Lower lobe of right lung (tissue), 2 donors: ENCODE measurements at regions not wholly inside any gene's neighbourhood (a gene's known extent, or its start where the extent isn't known, plus 50 kb on each side); places are given as distances from the start of the nearest gene placed in this dataset.

Experiments used
- ATAC-seq, 2 donors: fragments of 200-7000 bp; cut with Tn5 transposase; one replicate each; pipeline ENCODE4 v1.9.1; 2020 to 2022; ENCODE audit warnings: mild to moderate bottlenecking in 2 of 2, moderate library complexity in 2 of 2
- DNase-seq: peaks from one replicate; pipeline ENCODE4 v3.0.0-alpha.2; 2020
- H3K27ac ChIP-seq: fragments of 200-600 bp; one replicate; pipeline ENCODE4 v1.8.0; 2022
- H3K27me3 ChIP-seq: fragments of 200-600 bp; one replicate; pipeline ENCODE4 v1.8.0; 2022; ENCODE audit warnings: low read depth
- H3K36me3 ChIP-seq: fragments of 200-600 bp; one replicate; pipeline ENCODE4 v1.8.0; 2022; ENCODE audit warnings: mild to moderate bottlenecking
- H3K4me1 ChIP-seq: fragments of 200-600 bp; one replicate; pipeline ENCODE4 v1.8.0; 2022
- H3K4me3 ChIP-seq: fragments of 200-600 bp; one replicate; pipeline ENCODE4 v1.8.0; 2022; ENCODE audit warnings: mild to moderate bottlenecking
- H3K9me3 ChIP-seq: fragments of 200-600 bp; one replicate; pipeline ENCODE4 v1.8.0; 2022
- intact Hi-C: fragments of 100-400 bp; cut with DNase I; formaldehyde crosslinking; loops from one replicate; pipeline ENCODE4 v1.11.0; 2022
- TF ChIP-seq, protein P1 (sequence below): fragments of 200-600 bp; IDR thresholded peaks from one replicate; pipeline ENCODE4 v1.8.0; 2022; ENCODE audit warnings: antibody characterized with exemption, mild to moderate bottlenecking
- donor health status: DM: no; HTN: yes; CAD: no; lungs with severe emphysema.

GRCh38 chr5:172588380-172588779 is 52.7 kb upstream of the NEURL1B start:
- peaks cover 20% of the 10 kb centered on the region for H3K4me1 ChIP-seq
- ATAC-seq (no peak), DNase-seq (no peak)
- no peaks in the 10 kb centered on the region for H3K36me3 ChIP-seq
- intact Hi-C loops = no loop called here
- no peak overlapping the region for H3K27ac ChIP-seq
- no peak overlapping the region for H3K4me3 ChIP-seq
- no peaks in the 10 kb centered on the region for H3K27me3 ChIP-seq
- TF ChIP-seq, protein P1, sequence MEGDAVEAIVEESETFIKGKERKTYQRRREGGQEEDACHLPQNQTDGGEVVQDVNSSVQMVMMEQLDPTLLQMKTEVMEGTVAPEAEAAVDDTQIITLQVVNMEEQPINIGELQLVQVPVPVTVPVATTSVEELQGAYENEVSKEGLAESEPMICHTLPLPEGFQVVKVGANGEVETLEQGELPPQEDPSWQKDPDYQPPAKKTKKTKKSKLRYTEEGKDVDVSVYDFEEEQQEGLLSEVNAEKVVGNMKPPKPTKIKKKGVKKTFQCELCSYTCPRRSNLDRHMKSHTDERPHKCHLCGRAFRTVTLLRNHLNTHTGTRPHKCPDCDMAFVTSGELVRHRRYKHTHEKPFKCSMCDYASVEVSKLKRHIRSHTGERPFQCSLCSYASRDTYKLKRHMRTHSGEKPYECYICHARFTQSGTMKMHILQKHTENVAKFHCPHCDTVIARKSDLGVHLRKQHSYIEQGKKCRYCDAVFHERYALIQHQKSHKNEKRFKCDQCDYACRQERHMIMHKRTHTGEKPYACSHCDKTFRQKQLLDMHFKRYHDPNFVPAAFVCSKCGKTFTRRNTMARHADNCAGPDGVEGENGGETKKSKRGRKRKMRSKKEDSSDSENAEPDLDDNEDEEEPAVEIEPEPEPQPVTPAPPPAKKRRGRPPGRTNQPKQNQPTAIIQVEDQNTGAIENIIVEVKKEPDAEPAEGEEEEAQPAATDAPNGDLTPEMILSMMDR = no peak
- no peaks in the 10 kb centered on the region for H3K9me3 ChIP-seq

DNA sequence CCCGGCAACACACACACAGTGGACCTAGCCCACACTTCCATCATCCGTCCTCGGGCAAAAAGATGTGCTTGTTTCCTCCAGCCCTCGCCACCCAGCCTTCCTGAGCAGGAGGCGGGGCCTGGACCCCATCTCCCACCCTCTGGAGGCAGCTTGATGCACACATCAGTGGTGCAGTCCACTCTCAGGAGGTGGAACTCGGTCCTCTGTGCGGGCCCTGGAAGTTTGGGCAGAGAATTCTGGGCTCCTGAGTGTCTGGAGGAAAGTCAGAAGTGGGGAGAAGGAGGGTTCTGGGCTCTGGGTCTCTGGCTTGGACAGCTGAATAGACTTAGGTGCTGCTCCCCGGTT is 54.0 kb upstream of the NEURL1B start:
- intact Hi-C loops = no loop called here
- Histone ChIP-seq H3K27me3 (no peaks in the 10 kb centered on the region), H3K27ac (no peak overlapping the region), H3K9me3 (no peaks in the 10 kb centered on the region), H3K4me1 (peaks cover 29% of the 10 kb centered on the region), H3K36me3 (no peaks in the 10 kb centered on the region), H3K4me3 (no peak overlapping the region)
- TF ChIP-seq, protein P1 = no peak
- ATAC-seq (no peak), DNase-seq (no peak)

GRCh38 chr5:172586125-172587060 is 54.7 kb upstream of the NEURL1B start:
- Histone ChIP-seq H3K36me3 (no peaks in the 10 kb centered on the region), H3K27me3 (no peaks in the 10 kb centered on the region), H3K4me1 (peaks cover 30% of the 10 kb centered on the region), H3K9me3 (no peaks in the 10 kb centered on the region), H3K4me3 (no peak overlapping the region), H3K27ac (peak overlapping the region; percentile 31)
- ATAC-seq = no peak
- intact Hi-C loops = no loop called here
- TF ChIP-seq, protein P1 = no peak
- DNase-seq = no peak

DNA sequence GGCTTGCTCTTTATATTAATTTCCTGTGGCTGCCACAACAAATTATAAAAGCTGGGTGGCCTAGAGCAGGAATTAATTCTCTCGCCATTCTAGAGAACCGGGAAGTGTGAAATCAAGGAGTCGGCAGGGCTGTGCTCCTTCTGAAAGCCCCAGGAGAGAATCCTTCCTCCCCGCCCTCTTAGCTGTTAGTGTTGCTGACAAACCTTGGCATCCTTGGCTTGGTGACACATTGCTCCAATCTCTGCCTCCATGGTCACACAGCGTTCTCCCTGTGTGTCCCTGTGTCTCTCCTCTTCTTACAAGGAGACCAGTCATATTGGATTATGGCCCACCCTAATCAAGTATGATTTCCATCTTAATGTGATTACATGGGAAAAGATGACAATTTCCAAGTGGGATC is 55.9 kb upstream of the NEURL1B start:
- Histone ChIP-seq H3K36me3 (no peaks in the 10 kb centered on the region), H3K27me3 (no peaks in the 10 kb centered on the region), H3K4me1 (peaks cover 30% of the 10 kb centered on the region), H3K27ac (peak overlapping the region; percentile 85), H3K9me3 (no peaks in the 10 kb centered on the region), H3K4me3 (no peak overlapping the region)
- DNase-seq (no peak), ATAC-seq (peak in 1 of 2 donors; percentile 17)
- TF ChIP-seq, protein P1 = no peak
- intact Hi-C loops = no loop called here

DNA sequence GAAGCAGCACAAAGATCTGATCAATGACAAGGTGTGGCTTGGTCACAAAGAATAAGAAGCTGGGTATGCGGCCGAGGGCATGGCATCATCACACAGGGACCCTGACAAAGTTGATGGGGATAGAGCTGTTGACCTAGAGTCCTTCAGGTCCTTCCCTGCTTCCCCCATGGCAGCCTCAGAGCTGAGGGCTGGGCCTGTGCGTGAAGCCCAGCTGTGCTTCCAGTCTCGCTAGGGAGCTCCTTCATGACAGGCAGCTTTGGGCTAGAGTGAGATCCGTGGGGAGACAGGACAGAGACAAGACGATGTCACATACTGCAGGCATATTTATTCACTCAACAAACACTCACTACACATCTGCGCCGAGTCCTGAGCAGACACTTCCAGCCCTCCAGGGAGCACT is 56.4 kb upstream of the NEURL1B start:
- H3K4me3 ChIP-seq = no peak overlapping the region
- H3K9me3 ChIP-seq = no peaks in the 10 kb centered on the region
- no peak for DNase-seq
- TF ChIP-seq, protein P1 = no peak
- H3K27ac ChIP-seq = peak overlapping the region; percentile 85
- no peaks in the 10 kb centered on the region for H3K27me3 ChIP-seq
- no peaks in the 10 kb centered on the region for H3K36me3 ChIP-seq
- peaks cover 30% of the 10 kb centered on the region for H3K4me1 ChIP-seq
- intact Hi-C loops = no loop called here
- ATAC-seq = peak in 1 of 2 donors; percentile 22
